IPS-18c (cell line): ENCODE measurements at regions not wholly inside any gene's neighbourhood (a gene's known extent, or its start where the extent isn't known, plus 50 kb on each side); places are given as distances from the start of the nearest gene placed in this dataset.

Experiments used
- H3K4me3 ChIP-seq: 2 replicates; pipeline ENCODE4 v1.7.0; 2013; ENCODE audit warnings: low read depth, mild to moderate bottlenecking, low read length, moderate library complexity; ENCODE audit not compliant: insufficient read depth
- H3K9me3 ChIP-seq: one replicate; pipeline ENCODE4 v1.6.1; 2013; ENCODE audit warnings: mild to moderate bottlenecking, low read length, moderate library complexity; ENCODE audit not compliant: control insufficient read depth, insufficient read depth

DNA sequence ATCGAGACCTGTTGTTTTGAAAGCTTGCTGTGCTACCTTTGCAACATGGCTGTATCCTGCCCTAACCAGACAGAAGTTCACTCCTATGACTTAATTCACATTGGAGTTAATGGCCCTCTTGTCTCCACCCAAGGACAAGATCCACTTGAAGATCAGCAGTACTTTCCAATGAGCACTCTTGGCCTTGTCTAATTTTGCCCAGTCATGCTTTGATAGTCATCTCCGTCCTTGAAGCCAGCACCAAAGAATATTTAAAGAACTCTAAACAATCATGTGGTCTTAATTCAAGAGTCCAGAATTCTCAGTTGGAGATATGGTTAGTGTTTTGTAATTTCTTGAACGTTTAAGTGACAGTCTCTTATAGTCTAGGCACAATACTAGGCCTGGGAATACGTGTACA, 775.6 kb upstream of the EEF2KMT start:
- no peak overlapping the region for H3K4me3 ChIP-seq
- no peaks in the 10 kb centered on the region for H3K9me3 ChIP-seq

DNA sequence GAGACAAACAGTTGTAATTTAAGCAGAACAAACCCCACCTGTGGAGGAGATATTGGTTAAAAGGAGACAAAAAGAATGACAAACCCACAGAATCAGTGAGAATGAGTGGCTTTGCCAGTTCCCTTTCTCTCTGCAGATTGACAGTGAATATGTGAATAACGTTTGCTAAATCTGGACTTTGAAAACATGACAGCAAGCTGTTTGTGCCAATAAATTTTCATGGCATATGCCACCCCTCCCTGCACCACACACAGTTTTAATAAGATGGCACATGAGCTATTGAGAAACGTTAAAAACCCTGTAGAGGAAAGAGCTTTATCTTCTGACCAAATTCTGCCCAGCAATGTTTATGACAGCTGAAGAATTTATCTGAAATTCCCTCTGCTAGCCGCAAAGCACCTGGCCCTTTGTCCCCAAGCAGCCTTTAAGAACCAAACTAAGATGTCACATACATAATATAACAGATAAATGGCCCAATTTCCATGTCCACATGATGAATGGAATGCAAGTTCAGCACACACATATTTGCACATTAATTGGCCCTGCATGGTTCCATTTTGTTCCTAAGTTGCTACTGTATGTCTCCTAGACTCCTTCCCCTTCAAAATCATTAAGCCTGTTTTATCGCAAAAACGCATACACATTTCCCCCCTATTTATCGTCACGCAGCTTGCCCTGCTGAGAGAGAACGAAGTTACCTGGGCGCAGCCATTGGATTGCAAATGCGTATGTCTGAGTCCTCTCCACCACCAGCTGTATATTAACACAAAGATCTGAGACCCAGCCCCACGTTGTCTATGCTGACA, 773.5 kb upstream of the EEF2KMT start:
- H3K4me3 ChIP-seq, result no peak overlapping the region
- H3K9me3 ChIP-seq, result no peaks in the 10 kb centered on the region

DNA sequence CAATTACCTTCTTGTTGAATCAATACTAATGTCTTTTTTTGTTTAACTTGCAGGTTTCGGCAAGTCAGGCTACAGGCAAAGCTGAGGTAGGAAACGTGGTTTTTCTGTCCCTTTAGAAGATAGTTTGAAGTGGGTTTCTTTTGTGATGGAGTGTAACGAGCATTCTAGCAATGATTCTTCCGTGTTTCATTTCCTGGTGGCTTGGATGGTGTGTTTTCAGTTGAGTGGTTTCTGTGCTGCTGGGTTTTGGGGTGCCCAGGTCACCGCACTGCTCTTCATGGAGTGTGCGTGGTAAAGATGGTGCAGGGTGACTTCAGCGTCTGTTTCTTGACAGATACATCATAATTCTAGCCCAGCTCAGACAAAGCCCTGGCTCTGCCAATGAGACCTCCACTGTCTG, 769.7 kb upstream of the EEF2KMT start:
- H3K4me3 ChIP-seq, result no peak overlapping the region
- no peaks in the 10 kb centered on the region for H3K9me3 ChIP-seq

DNA sequence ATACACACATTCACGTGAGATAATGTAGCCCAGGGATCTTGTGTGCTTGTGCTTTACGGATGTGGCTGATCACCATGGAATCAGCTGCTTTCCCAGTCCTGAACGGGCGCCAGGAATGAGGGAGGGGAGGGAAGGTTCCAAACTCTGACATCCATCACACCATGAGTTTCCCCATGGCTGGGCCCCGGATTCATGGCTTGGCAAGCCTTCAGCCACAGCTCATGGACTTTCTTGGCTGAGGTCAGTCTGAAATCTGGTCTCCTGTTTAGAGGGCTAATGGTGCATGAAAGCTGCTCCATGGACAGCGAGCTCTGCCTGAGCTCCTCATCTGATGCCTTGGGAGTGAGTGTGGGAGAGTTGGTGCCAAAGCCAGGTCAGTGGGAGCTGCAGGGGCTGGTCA, 767.6 kb upstream of the EEF2KMT start:
- H3K9me3 ChIP-seq, result no peaks in the 10 kb centered on the region
- no peak overlapping the region for H3K4me3 ChIP-seq

GRCh38 chr16:5863071-5863606, 765.5 kb upstream of the EEF2KMT start:
- H3K9me3 ChIP-seq, result no peaks in the 10 kb centered on the region
- no peak overlapping the region for H3K4me3 ChIP-seq

DNA sequence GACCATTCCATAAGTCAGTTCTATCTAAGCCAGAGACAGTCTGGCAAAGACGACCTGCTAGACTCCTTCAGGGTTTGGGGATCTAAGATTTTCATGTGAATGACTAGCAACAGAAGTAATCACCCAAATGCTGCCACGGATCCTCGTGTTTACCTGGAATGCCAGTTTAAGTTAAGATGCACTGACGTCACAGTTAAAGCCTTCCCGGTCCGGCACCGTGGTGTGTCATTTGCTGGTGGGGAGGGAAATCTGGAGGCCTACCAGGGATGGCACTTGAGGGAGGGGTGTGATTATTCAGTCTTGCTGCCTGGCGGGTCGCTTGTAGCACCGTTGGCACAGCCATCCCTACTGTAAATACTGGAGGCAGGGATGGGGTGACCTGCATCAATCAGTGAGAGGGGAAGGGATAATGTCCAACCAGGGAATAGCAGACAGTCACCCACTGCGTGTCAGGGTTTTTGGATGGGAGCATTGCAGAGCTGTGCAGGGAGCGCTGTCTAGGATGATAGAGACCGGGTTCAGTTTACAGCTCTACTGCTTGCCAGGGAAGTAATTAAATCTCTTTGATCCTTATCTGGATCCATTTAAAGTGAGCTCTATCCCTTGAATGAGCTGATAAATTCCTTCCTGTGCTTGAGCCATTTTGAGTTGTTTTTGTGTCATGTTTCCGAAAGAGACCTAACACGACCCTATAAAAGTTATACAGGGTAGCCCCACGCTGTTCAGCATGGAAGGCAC, 764.7 kb upstream of the EEF2KMT start:
- Histone ChIP-seq H3K4me3 (no peak overlapping the region), H3K9me3 (no peaks in the 10 kb centered on the region)

GRCh38 chr16:5861241-5861640, 763.6 kb upstream of the EEF2KMT start:
- Histone ChIP-seq H3K4me3 (no peak overlapping the region), H3K9me3 (no peaks in the 10 kb centered on the region)

DNA sequence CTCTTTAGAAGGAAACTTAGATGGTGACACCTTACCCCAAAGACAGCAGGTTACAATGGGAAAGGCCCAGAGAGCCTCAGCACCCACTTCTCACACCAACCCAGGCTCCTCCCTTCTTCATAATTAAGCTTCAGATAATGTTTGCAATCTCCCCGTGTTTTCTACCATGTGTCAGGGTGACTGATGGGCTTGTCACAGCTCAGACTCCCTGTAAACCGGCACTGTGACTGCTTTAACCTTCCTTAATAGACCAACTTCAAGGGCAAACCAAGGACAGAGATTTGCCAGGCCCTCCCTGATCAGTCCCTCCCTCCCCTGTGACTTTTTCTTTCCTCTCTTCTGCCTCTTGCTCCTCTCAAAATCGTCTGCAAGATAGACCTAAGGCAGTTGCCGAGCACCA, 760.6 kb upstream of the EEF2KMT start:
- Histone ChIP-seq H3K4me3 (no peak overlapping the region), H3K9me3 (no peaks in the 10 kb centered on the region)

- no peak overlapping the region for H3K4me3 ChIP-seq
- no peaks in the 10 kb centered on the region for H3K9me3 ChIP-seq
Measured at GRCh38 chr16:5854027-5854426, 756.4 kb upstream of the EEF2KMT start.

GRCh38 chr16:5852151-5852550, 754.6 kb upstream of the EEF2KMT start:
- no peaks in the 10 kb centered on the region for H3K9me3 ChIP-seq

DNA sequence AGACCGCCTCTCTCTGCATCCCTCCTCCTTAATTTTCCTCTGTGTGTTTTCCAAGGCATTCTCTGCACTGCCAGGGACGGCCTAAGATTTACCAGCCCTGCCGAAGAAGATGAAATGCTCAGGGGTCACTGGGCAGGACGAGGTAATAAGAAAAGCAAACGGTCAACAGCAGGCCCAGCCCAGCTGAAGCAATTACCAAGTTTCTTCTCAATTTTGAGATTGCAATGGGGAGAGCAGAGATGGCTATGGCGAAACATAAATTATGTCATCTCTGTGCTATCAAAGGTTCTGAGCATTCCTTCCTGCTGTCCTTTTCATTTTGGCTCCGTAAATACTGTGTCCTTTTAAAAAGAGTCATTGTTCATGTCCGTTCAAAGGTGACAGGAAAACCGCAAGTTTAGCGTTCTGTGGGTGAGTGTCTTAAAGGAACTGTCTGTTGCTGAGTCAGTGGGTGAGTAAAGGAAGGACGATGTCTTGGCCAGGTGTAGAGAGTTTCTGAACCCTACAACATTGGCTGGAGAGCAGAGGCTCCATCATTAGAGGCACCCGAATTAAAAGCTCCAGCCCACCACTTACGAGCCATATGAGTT, 753.9 kb upstream of the EEF2KMT start:
- Histone ChIP-seq H3K4me3 (no peak overlapping the region), H3K9me3 (no peaks in the 10 kb centered on the region)

More at GRCh38 chr16:5852151-5852550, 754.6 kb upstream of the EEF2KMT start:
- no peak overlapping the region for H3K4me3 ChIP-seq

- H3K9me3 ChIP-seq, result no peaks in the 10 kb centered on the region
- H3K4me3 ChIP-seq, result no peak overlapping the region
Measured at GRCh38 chr16:5850632-5851392, 753.2 kb upstream of the EEF2KMT start.

DNA sequence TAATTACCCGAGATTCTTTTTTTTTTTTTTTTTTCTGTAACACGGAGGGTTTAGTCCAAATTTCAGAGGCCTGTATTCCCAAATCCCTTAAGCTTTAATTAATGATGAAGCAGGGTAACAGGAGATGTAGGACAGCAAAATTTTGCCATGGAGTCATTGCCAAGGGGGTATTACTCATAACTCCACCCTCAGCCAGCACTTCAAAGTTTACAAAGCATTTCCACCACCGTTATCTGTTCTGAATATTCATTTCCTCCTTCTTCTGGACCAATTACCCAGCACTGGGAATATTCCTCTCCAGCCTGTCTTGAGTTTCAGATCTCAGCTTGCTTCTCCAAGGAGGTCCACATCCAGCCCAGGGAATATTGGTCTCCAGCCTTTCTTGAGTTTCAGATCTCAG, 747.5 kb upstream of the EEF2KMT start:
- Histone ChIP-seq H3K4me3 (no peak overlapping the region), H3K9me3 (no peaks in the 10 kb centered on the region)

GRCh38 chr16:5841974-5842373, 744.4 kb upstream of the EEF2KMT start:
- no peak overlapping the region for H3K4me3 ChIP-seq
- H3K9me3 ChIP-seq, result no peaks in the 10 kb centered on the region

DNA sequence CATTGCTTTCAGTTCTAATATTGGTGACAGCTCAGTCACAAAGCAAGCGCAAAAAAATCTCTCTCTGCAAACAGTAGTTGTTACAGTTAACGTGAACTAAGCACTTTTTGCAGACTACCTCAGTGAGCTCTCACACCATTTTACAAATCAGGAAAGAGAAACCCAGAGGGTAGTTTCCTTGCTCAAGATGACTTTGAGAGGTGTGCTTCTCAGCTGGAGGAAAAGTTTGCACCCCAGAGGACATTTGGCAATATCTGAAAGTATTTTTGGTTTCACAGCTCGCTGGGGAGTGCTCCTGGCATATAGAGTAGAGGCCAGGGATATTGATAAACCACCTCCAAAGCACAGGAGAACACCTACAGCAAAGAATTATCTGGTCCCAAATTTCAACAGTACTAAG, 741.1 kb upstream of the EEF2KMT start:
- no peak overlapping the region for H3K4me3 ChIP-seq
- H3K9me3 ChIP-seq, result no peaks in the 10 kb centered on the region

- H3K4me3 ChIP-seq, result no peak overlapping the region
- no peaks in the 10 kb centered on the region for H3K9me3 ChIP-seq
Measured at GRCh38 chr16:5838071-5838470, 740.5 kb upstream of the EEF2KMT start.

DNA sequence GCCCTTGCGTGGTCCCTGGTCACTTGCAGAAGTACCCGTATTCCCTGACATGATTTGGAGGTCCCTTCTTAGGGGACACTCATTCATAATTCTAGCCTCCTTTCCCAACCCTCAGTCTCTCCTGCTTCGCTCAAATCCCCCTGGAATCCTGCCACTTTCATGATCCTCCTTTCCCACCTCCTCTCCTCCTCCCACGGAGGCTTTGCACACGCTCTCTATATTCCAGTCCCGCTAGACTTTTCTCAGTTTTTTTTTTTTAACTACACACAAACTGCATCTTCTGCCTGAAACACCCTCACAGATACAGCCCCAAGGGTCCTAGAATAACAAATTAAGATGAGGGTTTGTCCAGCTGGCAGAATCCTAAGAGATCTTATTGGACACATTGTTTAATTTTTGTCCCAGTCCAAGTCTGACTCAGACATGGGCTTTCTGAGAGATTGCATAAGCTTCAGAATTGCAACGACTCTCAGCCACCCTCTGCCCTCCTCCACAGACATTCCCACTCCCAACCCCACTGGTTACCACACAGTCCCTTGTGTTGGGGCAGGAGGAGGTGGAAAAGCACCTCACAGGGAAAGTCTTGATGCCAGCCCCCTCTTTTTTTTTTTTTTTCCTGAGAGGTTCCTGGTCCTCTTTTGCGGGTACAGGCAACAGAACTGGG, 739.5 kb upstream of the EEF2KMT start:
- Histone ChIP-seq H3K9me3 (no peaks in the 10 kb centered on the region), H3K4me3 (no peak overlapping the region)
